Endothelial cell of umbilical vein (primary cell): ENCODE measurements at regions not wholly inside any gene's neighbourhood (a gene's known extent, or its start where the extent isn't known, plus 50 kb on each side); places are given as distances from the start of the nearest gene placed in this dataset.

ENCODE experiments used
- BruUV-seq: library from RNA; stranded (reverse); fragments of 400-500 nt; replicated peaks from 2 replicates; lab custom pipeline; 2021; lab: Mats Ljungman, UMichigan
- CTCF ChIA-PET: fragments of 300-600, 350-600 bp; sonication (Branson Sonifier 250); formaldehyde crosslinking; loops from one replicate; lab custom pipeline; 2021; ENCODE audit warnings: antibody characterized with exemption, inconsistent platforms; lab: Charles Lee
- POLR2A ChIA-PET: fragments of 300-600, 350-600 bp; sonication (Branson Sonifier 250); formaldehyde crosslinking; loops from one replicate; lab custom pipeline; 2021; ENCODE audit warnings: antibody characterized with exemption, inconsistent platforms; lab: Charles Lee
- DNase-seq: peaks from one replicate; pipeline ENCODE4 v3.0.0-alpha.2; 2011; ENCODE audit warnings: low read depth, low spot score
- FAIRE-seq: peaks from 2 replicates; lab custom pipeline; 2011; peaks lifted over from hg19 to GRCh38; lab: Jason Lieb, UNC
- H2AFZ ChIP-seq: 2 replicates; pipeline ENCODE4 v1.6.0; 2012; ENCODE audit warnings: low read depth, low read length, control low read depth, inconsistent platforms
- H3K27ac ChIP-seq: 2 replicates; pipeline ENCODE4 v1.5.1; 2011; ENCODE audit warnings: low read depth, mild to moderate bottlenecking, control low read depth, low read length, moderate library complexity; ENCODE audit not compliant: insufficient read depth
- H3K27me3 ChIP-seq, 2 experiments: 2 replicates each; pipeline versions ENCODE4 v1.6.0 to v1.6.1; 2011; ENCODE audit warnings: low read length in 2 of 2, mixed read lengths in 1 of 2; ENCODE audit not compliant: control insufficient read depth in 2 of 2, insufficient read depth in 2 of 2
- H3K36me3 ChIP-seq, 2 experiments: 2 replicates in 1 of 2; 3 replicates in 1 of 2; pipeline ENCODE4 v1.5.1; 2011; ENCODE audit warnings: low read length in 2 of 2, mild to moderate bottlenecking in 1 of 2, moderate library complexity in 1 of 2; ENCODE audit not compliant: control insufficient read depth in 2 of 2, insufficient read depth in 2 of 2; ENCODE audit errors: extremely low read depth in 1 of 2
- H3K4me1 ChIP-seq: 3 replicates; pipeline ENCODE4 v1.5.1; 2011; ENCODE audit warnings: mild to moderate bottlenecking, low read length; ENCODE audit not compliant: control insufficient read depth, insufficient read depth; ENCODE audit errors: extremely low read depth
- H3K4me2 ChIP-seq: 2 replicates; pipeline ENCODE4 v1.6.1; 2011; ENCODE audit warnings: low read length, control low read depth, mixed read lengths; ENCODE audit not compliant: insufficient read depth
- H3K4me3 ChIP-seq, 3 experiments: fragments of 200-600 bp in 1 of 3; sonication (generic), shearing (Covaris generic) in 1 of 3; replicated peaks in 1 of 3; 2 replicates each; pipeline ENCODE4 v1.5.1; 2011 to 2016; ENCODE audit warnings: control low read depth in 3 of 3, low read length in 3 of 3, mild to moderate bottlenecking in 2 of 3, inconsistent platforms in 1 of 3, low read depth in 1 of 3, moderate library complexity in 1 of 3; ENCODE audit not compliant: insufficient read depth in 1 of 3
- H3K79me2 ChIP-seq: 2 replicates; pipeline ENCODE4 v1.6.0; 2012; ENCODE audit warnings: low read length, inconsistent platforms; ENCODE audit not compliant: control insufficient read depth, insufficient read depth
- H3K9ac ChIP-seq: replicated peaks from 2 replicates; pipeline ENCODE3; 2011; ENCODE audit warnings: low read length, control low read depth; ENCODE audit not compliant: insufficient read depth; ENCODE audit errors: extremely low read depth
- H3K9me1 ChIP-seq: replicated peaks from 3 replicates; pipeline ENCODE4 v1.6.0; 2011; ENCODE audit warnings: mild to moderate bottlenecking, low read length; ENCODE audit not compliant: control insufficient read depth, insufficient read depth; ENCODE audit errors: extremely low read depth
- H3K9me3 ChIP-seq: replicated peaks from 2 replicates; pipeline ENCODE4 v1.5.1; 2012; ENCODE audit warnings: low read length, inconsistent platforms; ENCODE audit not compliant: control insufficient read depth, insufficient read depth
- H4K20me1 ChIP-seq: replicated peaks from 2 replicates; pipeline ENCODE3; 2011; ENCODE audit warnings: mild to moderate bottlenecking, low read length; ENCODE audit not compliant: control insufficient read depth, insufficient read depth; ENCODE audit errors: extremely low read depth
- EZH2 ChIP-seq: IDR thresholded peaks from 2 replicates; pipeline ENCODE4 v1.6.1; 2012; ENCODE audit warnings: borderline replicate concordance, low read depth, mild to moderate bottlenecking, moderate library complexity, low read length, inconsistent platforms; ENCODE audit not compliant: severe bottlenecking
- FOS ChIP-seq: IDR thresholded peaks from 2 replicates; pipeline ENCODE4 v1.6.1; 2011; ENCODE audit warnings: mild to moderate bottlenecking, low read length, moderate library complexity, borderline replicate concordance; ENCODE audit not compliant: insufficient read depth
- GATA2 ChIP-seq: IDR thresholded peaks from 2 replicates; pipeline ENCODE4 v1.7.0; 2011; ENCODE audit warnings: low read depth, mild to moderate bottlenecking, moderate library complexity, mixed read lengths, low read length; ENCODE audit not compliant: insufficient read length, insufficient read depth
- JUN ChIP-seq: IDR thresholded peaks from 2 replicates; pipeline ENCODE4 v1.6.1; 2011; ENCODE audit warnings: borderline replicate concordance, low read depth; ENCODE audit not compliant: insufficient read length, insufficient read depth
- MAX ChIP-seq: IDR thresholded peaks from 2 replicates; pipeline ENCODE4 v1.6.1; 2011; ENCODE audit not compliant: insufficient read depth, insufficient read length
- MYC ChIP-seq: IDR thresholded peaks from one replicate; pipeline ENCODE4 v1.6.1; 2011; ENCODE audit warnings: mild to moderate bottlenecking, low read depth, low read length
- POLR2A ChIP-seq: IDR thresholded peaks from 2 replicates; pipeline ENCODE4 v1.6.1; 2012; ENCODE audit warnings: low read depth, mild to moderate bottlenecking, control low read depth, low read length
- POLR2AphosphoS5 ChIP-seq: IDR thresholded peaks from 2 replicates; pipeline ENCODE4 v1.6.1; 2012; ENCODE audit warnings: low read depth, mild to moderate bottlenecking, control low read depth, low read length, moderate library complexity; ENCODE audit not compliant: insufficient read depth
- dilution Hi-C: fragments of 300-500 bp; cut with MboI; formaldehyde crosslinking; loops from one replicate; pipeline ENCODE4 v1.15.0; 2019; ENCODE audit warnings: low sequenced_read_pairs; ENCODE audit not compliant: extremely low pct_ligation_motif_present
- intact Hi-C: fragments of 100-400 bp; cut with micrococcal nuclease; formaldehyde crosslinking; loops from one replicate; pipeline ENCODE4 v1.10.0; 2022
- TF ChIP-seq, protein P1 (sequence below), 2 donors: IDR thresholded peaks; 1 replicate in 1 of 2; 2 replicates in 1 of 2; pipeline ENCODE4 v1.5.1; 2011; ENCODE audit warnings: low read length in 2 of 2, mild to moderate bottlenecking in 2 of 2, moderate library complexity in 2 of 2, control low read depth in 1 of 2, inconsistent platforms in 1 of 2, low read depth in 1 of 2; ENCODE audit not compliant: insufficient read depth in 1 of 2; ENCODE audit errors: extremely low read depth in 1 of 2

- Histone ChIP-seq H3K9me3 (no peaks in the 10 kb centered on the region), H3K4me1 (no peaks in the 10 kb centered on the region), H3K4me3 (no peak overlapping the region), H3K27ac (no peak overlapping the region), H3K36me3 (no peaks in the 10 kb centered on the region), H3K79me2 (no peaks in the 10 kb centered on the region), H4K20me1 (no peaks in the 10 kb centered on the region), H3K27me3 (no peaks in the 10 kb centered on the region), H3K4me2 (no peak overlapping the region), H3K9ac (no peak overlapping the region), H2AFZ (no peak overlapping the region), H3K9me1 (no peaks in the 10 kb centered on the region)
- intact Hi-C loops (no loop called here), dilution Hi-C loops (no loop called here)
- DNase-seq (no peak), FAIRE-seq (no peak)
- ChIA-PET CTCF (no interaction called here), POLR2A (interaction anchor here (0.6 kb wide), 1 partner anchor 1952 kb away, joined by 4 read pairs; no protein-coding TSS in a partner anchor)
- BruUV-seq, result no TSS peak
- TF ChIP-seq GATA2, result no peak
- no peak for TF ChIP-seq EZH2
- TF ChIP-seq MYC, result no peak
- TF ChIP-seq MAX, result no peak
- no peak for TF ChIP-seq POLR2AphosphoS5
- TF ChIP-seq, protein P1, sequence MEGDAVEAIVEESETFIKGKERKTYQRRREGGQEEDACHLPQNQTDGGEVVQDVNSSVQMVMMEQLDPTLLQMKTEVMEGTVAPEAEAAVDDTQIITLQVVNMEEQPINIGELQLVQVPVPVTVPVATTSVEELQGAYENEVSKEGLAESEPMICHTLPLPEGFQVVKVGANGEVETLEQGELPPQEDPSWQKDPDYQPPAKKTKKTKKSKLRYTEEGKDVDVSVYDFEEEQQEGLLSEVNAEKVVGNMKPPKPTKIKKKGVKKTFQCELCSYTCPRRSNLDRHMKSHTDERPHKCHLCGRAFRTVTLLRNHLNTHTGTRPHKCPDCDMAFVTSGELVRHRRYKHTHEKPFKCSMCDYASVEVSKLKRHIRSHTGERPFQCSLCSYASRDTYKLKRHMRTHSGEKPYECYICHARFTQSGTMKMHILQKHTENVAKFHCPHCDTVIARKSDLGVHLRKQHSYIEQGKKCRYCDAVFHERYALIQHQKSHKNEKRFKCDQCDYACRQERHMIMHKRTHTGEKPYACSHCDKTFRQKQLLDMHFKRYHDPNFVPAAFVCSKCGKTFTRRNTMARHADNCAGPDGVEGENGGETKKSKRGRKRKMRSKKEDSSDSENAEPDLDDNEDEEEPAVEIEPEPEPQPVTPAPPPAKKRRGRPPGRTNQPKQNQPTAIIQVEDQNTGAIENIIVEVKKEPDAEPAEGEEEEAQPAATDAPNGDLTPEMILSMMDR (IDR thresholded peaks at IDR 0.05; ENCODE audit: extremely low read depth in 1 of 2, insufficient read depth in 1 of 2, low read depth in 1 of 2, low read length in 2 of 2), result no peak
- TF ChIP-seq FOS, result no peak
- no peak for TF ChIP-seq POLR2A
- TF ChIP-seq JUN, result no peak
These were observed 438.9 kb upstream of the FAR2 start for GRCh38 chr12:28709986-28710685.
